HFF-Myc (cell line): ENCODE measurements at regions not wholly inside any gene's neighbourhood (a gene's known extent, or its start where the extent isn't known, plus 50 kb on each side); places are given as distances from the start of the nearest gene placed in this dataset.

ENCODE experiments used
- DNase-seq: peaks from one replicate; pipeline ENCODE4 v3.0.0-alpha.2; 2011; ENCODE audit warnings: low read depth; ENCODE audit errors: extremely low read depth
- H3K4me3 ChIP-seq: replicated peaks from 2 replicates; pipeline ENCODE4 v1.5.1; 2011; ENCODE audit warnings: low read depth, mild to moderate bottlenecking, control low read depth, low read length
- CTCF ChIP-seq: IDR thresholded peaks from 2 replicates; pipeline ENCODE4 v1.5.1; 2012; ENCODE audit warnings: mild to moderate bottlenecking, low read depth, low read length, control low read depth; ENCODE audit errors: missing control alignments

- TF ChIP-seq CTCF = no peak
- H3K4me3 ChIP-seq = no peak overlapping the region
- DNase-seq = no peak
Measured at GRCh38 chr12:85653731-85654455, 182.3 kb downstream of the RASSF9 start.

GRCh38 chr12:85654456-85654840, 181.8 kb downstream of the RASSF9 start:
- no peak overlapping the region for H3K4me3 ChIP-seq
- no peak for DNase-seq
- TF ChIP-seq CTCF = no peak

- TF ChIP-seq CTCF = no peak
- DNase-seq = no peak
- no peak overlapping the region for H3K4me3 ChIP-seq
Measured at GRCh38 chr12:85656561-85656960, 179.6 kb downstream of the RASSF9 start.

DNA sequence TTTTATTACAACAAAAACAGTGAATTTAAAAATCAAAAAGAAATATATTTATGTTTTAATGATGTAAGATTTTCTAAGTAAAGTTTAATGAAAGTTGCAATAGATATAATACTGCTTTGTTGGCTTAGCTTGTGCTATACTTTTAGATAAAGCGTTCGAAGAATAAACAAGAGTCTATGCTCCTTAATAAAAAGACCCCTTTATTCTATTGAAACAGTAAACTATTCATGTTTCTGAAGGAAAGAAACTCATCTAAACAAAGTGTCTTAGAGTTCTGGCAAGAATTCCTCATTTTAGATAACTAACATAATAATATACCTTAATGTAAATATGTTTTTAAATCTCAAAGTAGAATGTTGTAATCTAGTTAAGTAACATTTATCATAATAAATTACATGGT, 179.0 kb downstream of the RASSF9 start:
- H3K4me3 ChIP-seq = no peak overlapping the region
- no peak for TF ChIP-seq CTCF

DNA sequence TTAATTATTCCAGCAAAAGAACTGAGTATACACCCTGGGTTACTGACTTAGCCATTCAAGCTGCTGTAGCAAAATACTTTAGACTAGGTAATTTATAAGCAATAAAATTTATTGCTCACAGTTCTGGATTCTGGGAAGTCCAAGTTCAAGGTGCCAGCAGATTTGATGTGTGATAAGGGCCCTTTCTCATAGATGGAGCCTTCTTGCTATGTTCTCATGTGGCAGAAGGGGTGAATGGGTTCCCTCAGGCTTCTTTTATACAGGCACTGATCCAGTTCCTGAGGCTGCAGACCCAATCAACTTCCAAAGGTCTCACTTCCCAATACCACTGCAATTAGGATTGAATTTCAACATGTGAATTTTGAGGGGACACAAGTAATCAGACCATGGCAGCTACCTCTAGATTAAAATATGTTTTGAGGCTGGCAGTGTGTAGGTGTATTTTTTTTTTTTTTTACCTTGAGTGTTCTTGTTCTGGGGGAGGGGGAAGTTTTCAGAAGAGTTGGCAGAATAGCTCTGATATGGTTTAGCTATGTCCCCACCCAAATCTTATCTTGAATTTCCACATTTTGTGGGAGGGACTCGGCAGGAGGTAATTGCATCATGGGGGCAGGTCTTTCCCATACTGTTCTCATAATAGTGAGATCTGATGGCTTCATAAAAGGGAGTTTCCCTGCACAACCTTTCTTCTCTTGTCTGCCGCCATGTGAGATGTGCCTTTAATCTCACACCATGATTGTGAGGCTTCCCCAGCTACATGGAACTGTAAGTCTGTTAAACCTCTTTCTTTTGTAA, 178.2 kb downstream of the RASSF9 start:
- DNase-seq = no peak
- TF ChIP-seq CTCF = no peak
- H3K4me3 ChIP-seq = no peak overlapping the region

More for the DNA sequence above, 179.0 kb downstream of the RASSF9 start:
- DNase-seq = no peak

DNA sequence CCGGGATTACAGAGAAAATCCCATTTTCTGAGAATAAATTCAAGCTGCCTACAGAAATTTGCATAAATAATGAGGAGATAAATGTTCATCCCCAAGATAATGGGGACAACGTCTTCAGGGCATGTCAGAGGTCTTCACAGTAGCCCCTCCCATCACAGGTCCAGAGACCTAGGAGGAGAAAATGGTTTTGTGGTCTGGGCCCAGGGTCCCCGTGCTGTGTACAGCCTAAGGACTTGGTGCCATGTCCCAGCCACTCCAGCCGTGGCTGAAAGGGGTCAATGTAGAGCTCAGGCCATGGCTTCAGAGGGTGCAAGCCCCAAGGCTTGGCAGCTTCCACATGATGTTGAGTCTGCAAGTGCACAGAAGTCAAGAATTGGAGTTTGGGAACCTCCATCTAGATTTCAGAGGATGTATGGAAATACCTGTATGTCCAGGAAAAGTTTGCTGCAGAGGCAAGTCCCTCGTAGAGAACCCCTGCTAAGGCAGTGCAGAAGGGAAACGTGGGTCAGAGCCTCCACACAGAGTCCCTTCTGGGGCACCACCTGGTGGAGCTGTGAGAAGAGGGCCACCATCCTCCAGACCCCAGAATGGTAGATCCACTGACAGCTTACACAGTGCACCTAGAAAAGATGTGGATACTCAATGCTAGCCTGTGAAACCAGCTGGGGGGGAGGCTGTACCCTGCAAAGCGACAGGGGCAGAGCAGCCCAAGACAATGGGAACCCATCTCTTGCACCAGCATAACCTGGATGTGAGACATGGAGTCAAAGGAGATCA, 176.3 kb downstream of the RASSF9 start:
- TF ChIP-seq CTCF = no peak
- no peak overlapping the region for H3K4me3 ChIP-seq
- no peak for DNase-seq
